ENCODE measurements at regions not wholly inside any gene's neighbourhood (a gene's known extent, or its start where the extent isn't known, plus 50 kb on each side); places are given as distances from the start of the nearest gene placed in this dataset.
"Not testable (repeated sequence)": the region's sequence is repeated elsewhere in the genome, so short reads cannot be mapped to it uniquely, and the experiment has no call there.

DNA sequence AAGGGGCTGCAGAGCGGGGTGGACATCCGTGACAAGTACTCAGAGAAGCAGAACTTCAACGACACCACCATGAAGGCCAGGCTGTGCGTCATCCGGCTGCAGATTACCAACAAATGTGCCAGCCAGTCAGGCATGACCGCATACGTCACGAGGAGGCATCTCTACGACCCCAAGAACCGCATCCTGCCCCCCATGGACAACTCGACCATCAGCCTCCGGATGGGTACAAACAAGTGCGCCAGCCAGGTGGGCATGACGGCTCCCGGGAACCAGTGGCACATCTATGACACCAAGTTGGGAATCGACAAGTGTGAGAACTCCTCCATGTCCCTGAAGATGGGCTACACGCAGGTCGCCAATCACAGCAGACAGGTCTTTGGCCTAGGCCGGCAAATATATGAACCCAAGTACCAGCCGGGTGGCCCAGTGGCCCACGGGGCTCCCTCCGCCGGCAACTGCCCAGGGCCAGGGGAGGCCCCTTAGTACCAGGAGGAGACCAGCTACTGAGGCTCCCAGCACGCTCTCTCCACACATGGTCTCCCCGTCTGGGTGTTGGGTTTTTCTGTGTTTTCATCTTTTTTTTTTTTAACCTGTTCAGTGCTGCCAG is 133.4 kb upstream of the TEKT4 start:
- not testable (repeated sequence) for FAIRE-seq

DNA sequence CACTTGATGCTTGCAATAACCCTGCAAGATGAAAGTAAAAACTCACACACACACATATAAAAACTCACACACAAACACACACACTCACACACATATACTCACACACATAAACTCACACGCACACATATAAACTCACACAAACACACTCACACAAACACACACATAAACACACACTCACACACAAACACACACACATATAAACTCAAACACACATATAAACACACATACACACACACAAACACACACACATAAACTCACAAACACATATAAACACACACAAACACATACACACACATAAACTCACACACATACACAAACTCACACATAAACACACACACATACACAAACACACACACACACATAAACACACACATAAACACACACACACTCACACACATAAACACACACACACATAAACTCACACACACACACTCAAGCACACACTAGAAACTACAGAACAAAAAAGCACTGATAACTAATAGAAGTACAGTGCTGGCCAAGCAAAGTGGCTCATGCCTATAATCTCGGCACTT is 117.7 kb upstream of the TEKT4 start:
- FAIRE-seq = no peak

DNA sequence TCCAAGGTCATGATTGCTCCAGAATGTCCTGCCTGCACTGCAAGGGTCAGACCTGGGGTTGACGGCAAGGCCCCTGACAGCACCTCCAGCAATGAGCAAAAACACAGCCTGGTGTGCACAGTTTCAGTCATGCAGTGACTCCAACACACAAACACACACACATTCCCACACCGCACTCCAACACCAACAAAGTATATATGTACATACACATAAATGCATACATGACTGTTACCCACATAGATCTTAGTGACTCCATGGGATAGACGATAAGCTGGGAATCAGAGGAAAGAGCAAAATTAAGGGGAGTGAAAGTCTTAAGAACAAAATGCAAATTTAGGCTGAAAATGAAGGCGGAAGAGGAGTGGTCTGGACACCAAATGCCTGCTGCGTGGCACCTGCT is 112.7 kb upstream of the TEKT4 start:
- no peak for FAIRE-seq

DNA sequence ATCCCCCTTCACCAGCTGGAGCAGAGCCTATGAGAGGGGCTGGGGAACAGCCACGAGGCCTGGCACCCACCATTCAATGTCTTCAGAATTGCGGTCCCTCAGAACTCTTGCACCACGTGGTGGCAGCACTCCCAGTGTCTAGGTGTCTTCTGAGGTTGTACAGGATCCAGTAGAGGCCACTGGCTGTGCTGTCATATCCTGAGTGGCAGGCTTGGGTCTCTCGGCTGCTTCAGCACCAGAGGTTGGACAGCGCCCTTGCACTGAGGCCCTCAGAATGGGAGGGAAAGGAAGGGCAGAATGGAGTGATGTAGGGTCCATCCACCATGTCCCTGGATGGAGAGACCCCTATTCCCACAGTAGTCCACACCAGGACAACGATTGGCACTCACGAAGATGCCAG is 112.0 kb upstream of the TEKT4 start:
- no peak for FAIRE-seq

DNA sequence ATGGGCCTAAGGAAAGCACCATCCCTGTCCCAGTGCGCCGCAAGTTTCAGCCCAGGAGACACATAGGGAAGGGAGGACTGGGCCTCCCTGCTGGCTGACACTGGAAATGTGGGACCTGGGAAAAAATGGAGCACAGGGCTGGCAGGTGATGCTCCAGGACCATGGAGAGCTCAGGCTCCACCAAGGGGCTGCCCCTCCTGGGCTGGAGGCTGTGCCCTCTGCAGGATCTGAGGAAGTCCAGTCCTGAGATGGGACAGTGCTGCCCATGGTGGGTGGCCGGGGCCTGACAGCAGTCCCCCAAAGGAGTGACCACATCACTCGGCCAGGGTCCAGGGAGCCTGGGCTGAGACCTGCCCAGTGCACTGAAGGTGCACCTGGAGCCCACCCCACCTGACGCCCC is 108.6 kb upstream of the TEKT4 start:
- FAIRE-seq = no peak

DNA sequence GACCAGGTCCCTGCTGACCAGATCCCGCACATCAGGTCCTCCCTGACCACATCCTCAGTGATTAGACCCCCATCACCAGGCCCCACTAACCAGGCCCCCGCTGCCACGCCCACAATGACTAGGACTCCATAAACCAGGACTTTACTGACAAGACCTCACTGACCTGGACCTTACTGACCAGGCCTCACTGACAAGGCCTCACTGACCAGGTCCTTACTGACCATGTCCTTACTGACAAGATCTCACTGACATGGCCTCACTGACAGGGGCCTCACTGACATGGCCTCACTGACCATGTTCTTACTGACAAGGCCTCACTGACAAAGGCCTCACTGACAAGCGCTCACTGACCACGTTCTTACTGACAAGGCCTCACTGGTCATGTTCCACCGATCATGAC is 107.9 kb upstream of the TEKT4 start:
- FAIRE-seq = no peak

DNA sequence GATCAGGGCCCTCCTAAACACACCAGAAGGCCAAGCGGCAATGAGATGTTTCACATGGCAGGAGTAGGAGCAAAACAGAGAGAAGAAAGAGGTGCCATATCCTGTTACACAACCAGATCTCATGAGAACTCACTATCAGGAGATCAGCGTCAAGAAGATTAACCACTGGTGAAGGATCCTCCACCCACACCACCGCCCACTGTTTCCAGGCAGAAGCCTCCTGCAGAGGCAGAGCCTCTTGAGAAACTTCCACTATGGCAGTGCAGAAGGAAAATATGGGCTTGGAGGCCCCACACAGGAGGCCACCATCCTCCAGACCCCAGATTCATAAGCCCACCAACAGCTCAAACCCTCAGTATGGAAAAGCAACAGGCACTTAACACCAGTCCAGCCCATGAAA is 106.9 kb upstream of the TEKT4 start:
- FAIRE-seq = not testable (repeated sequence)

DNA sequence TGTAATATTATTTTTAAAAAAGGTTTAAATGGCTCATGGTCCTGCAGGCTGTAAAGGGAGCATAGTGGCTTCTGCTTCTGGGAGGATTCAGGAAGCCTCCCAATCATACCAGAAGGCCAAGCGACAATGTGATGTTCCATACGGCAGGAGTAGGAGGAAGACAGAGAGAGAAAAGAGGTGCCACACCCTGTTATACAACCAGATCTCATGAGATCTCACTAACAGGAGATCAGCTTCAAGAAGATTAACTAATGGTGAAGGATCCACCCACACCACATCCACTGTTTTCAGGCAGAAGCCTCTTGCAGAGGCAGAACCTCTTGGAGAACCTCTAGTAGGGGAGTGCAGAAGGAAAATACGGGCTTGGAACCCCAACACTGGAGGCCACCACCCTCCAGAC is 103.9 kb upstream of the TEKT4 start:
- no peak for FAIRE-seq

DNA sequence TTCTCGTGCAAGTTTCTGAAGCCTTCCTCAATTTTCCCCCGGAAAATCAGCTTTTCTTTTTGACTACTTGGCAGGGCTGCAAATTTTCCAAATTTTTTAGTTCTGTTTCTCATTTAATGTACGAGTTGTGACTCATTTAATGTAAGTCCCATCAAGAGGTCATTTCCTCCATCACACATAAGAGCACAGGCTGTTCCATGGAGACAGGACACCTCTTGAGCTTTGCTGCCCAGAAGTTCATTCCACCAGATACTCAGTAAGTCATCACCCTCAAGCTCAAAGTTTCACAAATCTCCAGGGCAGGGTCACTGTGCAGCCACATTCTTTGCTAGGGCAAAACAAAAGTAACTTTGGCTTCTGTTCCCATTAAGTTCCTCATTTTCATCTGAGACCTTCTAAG is 101.5 kb upstream of the TEKT4 start:
- FAIRE-seq = no peak

DNA sequence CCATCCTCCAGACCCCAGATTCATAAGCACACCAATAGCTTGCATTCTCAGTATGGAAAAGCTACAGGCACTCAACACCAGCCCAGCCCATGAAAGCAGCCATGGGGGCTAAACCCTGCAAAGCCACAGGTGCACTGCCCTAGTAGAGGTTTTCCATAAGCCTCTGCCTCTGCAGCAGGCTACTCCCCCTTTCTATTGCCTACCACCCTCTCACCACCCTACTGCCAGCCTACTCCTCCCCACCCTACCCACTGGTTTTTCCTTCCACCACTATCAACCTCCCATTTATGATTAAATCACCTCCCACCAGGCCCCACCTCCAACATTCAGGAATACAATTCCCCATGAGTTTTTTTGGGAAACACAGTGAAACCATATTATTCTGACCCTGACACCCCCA is 96.4 kb upstream of the TEKT4 start:
- FAIRE-seq = no peak

DNA sequence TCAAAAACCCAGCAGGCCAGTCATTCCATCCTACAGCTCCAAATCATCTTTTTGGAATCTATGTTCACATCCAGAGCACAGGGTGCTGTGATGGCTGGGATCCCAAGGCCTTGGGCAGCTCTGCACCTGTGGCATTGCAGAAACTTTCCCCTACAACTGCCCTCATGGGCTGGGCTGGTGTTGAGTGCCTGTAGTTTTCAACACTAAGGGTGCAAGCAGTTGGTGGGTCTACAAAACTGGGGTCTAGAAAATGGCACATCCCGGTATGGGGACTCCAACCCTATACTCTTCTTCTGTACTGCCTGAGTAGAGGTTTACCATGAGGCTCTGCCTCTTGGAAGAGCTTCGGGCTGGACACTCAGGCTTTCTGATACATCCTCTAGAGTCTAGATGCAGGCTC is 95.2 kb upstream of the TEKT4 start:
- FAIRE-seq = no peak

DNA sequence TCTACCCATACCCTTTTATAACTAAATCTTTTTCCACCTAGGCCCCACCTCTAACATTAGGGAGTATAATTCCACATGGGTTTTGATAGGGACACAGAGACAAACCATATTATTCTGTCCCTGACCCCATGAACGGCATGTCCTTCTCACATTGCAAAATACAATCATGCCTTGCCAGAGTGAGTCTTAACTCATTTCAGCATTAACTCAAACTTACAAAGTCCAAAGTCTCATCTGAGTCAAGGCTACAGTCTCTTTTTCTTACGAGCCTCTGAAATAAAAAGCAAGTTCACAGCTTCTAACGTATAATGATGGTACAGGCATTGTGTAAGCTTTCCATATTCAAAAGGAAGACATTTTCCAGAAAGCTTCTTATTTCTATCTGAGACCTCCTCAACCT is 86.1 kb upstream of the TEKT4 start:
- FAIRE-seq = not testable (repeated sequence)

DNA sequence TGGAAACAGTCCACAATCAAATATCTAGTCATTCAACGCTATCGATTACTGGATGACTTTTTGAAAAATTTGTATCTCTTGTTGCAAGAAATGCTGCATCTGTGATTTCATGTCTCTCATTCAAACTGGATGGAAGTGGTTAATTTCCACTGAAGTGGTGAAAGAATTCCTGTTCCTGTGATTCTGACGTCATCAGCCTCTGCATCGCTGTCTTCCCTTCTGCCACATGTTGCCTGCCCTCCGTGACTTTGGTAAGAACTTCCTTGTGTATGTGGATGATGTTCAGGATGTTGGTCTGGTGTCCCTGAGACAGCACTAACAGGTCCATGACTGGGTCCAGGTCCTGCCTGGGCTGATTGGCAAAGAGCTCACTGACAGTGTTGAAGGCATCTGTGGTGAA is 84.8 kb upstream of the TEKT4 start:
- not testable (repeated sequence) for FAIRE-seq

DNA sequence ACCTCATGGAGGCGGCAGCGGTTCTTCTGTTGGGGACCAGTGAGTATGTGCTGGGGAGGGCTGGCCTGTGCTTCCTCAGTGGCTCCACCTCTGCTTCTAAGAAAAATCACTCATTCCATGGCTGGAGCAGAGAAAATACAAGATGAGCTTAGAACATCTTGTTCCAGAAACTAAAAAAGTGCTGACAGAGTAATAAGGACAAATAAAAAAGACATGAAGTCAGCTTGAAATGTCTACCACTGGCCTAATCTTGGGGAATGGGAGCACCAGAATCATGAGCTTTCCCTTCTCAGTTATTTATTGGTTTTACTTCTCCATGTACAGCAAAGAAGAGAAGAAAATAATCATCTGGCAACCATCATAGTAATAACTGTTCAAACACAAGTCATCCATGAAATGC is 81.1 kb upstream of the TEKT4 start:
- not testable (repeated sequence) for FAIRE-seq

DNA sequence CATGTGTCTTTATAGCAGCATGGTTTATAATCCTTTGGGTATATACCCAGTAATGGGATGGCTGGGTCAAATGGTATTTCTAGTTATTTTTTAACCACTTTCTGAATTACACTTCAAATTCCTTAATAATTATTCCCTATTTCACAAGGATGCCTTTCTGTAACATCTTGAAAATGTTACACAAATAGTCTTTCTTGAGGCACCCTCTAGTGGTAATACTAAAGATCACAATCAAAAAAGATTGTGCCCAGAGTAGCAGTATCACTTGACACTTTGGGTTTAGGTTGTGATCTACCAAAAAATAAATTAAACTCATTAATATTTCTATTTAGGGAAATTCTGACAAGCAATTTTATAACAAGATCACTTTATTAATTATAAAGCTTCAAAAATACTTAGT is 74.0 kb upstream of the TEKT4 start:
- peak; percentile 81 for FAIRE-seq
